ENCODE measurements at regions not wholly inside any gene's neighbourhood (a gene's known extent, or its start where the extent isn't known, plus 50 kb on each side); places are given as distances from the start of the nearest gene placed in this dataset.

- Histone ChIP-seq H3K27me3 (ENCODE audit: control insufficient read depth in 1 of 2, insufficient read depth in 2 of 2, low read length in 1 of 2) (no peaks in the 10 kb centered on the region), H3K4me1 (ENCODE audit: control insufficient read depth in 1 of 2, insufficient read depth in 2 of 2, low read length in 2 of 2) (no peaks in the 10 kb centered on the region), H3K9me3 (ENCODE audit: control insufficient read depth, low read length) (no peaks in the 10 kb centered on the region), H3K27ac (ENCODE audit: low read depth in 1 of 2, low read length in 2 of 2) (no peak overlapping the region), H3K36me3 (ENCODE audit: control insufficient read depth in 1 of 2, insufficient read depth in 2 of 2, low read length in 1 of 2) (no peaks in the 10 kb centered on the region), H3K4me3 (ENCODE audit: low read length in 2 of 2) (no peak overlapping the region)
- WGBS, 2 donors: 14 to 23% methylated on average over 6 of the region's 6 CpGs
- DNase-seq: no peak
- intact Hi-C loops (cut with DNase I): no loop called here
- no peak for ATAC-seq (ENCODE audit: low FRiP score)
Measured at GRCh38 chr5:160926428-160926827, 74.4 kb upstream of the ATP10B start.

GRCh38 chr5:160925281-160925680 lies 73.3 kb upstream of the ATP10B start:
- WGBS, 2 donors: 69 to 75% methylated on average over 6 of the region's 6 CpGs
- no peak overlapping the region for H3K4me3 ChIP-seq (ENCODE audit: low read length in 2 of 2)
- no peak for ATAC-seq (ENCODE audit: low FRiP score)
- no peaks in the 10 kb centered on the region for H3K36me3 ChIP-seq (ENCODE audit: control insufficient read depth in 1 of 2, insufficient read depth in 2 of 2, low read length in 1 of 2)
- no peaks in the 10 kb centered on the region for H3K9me3 ChIP-seq (ENCODE audit: control insufficient read depth, low read length)
- no peaks in the 10 kb centered on the region for H3K4me1 ChIP-seq (ENCODE audit: control insufficient read depth in 1 of 2, insufficient read depth in 2 of 2, low read length in 2 of 2)
- intact Hi-C loops (cut with DNase I): no loop called here
- no peak for DNase-seq
- no peak overlapping the region for H3K27ac ChIP-seq (ENCODE audit: low read depth in 1 of 2, low read length in 2 of 2)
- no peaks in the 10 kb centered on the region for H3K27me3 ChIP-seq (ENCODE audit: control insufficient read depth in 1 of 2, insufficient read depth in 2 of 2, low read length in 1 of 2)

GRCh38 chr5:160923936-160924710 lies 72.1 kb upstream of the ATP10B start:
- WGBS, 2 donors: 79 to 82% methylated on average over 6 of the region's 6 CpGs
- Histone ChIP-seq H3K27ac (ENCODE audit: low read depth in 1 of 2, low read length in 2 of 2) (no peak overlapping the region), H3K27me3 (ENCODE audit: control insufficient read depth in 1 of 2, insufficient read depth in 2 of 2, low read length in 1 of 2) (no peaks in the 10 kb centered on the region), H3K4me1 (ENCODE audit: control insufficient read depth in 1 of 2, insufficient read depth in 2 of 2, low read length in 2 of 2) (no peaks in the 10 kb centered on the region), H3K4me3 (ENCODE audit: low read length in 2 of 2) (no peak overlapping the region), H3K36me3 (ENCODE audit: control insufficient read depth in 1 of 2, insufficient read depth in 2 of 2, low read length in 1 of 2) (no peaks in the 10 kb centered on the region), H3K9me3 (ENCODE audit: control insufficient read depth, low read length) (no peaks in the 10 kb centered on the region)
- ATAC-seq (ENCODE audit: low FRiP score) (no peak), DNase-seq (no peak)
- intact Hi-C loops (cut with DNase I): no loop called here

- Histone ChIP-seq H3K4me3 (ENCODE audit: low read length in 2 of 2) (no peak overlapping the region), H3K27ac (ENCODE audit: low read depth in 1 of 2, low read length in 2 of 2) (no peak overlapping the region), H3K36me3 (ENCODE audit: control insufficient read depth in 1 of 2, insufficient read depth in 2 of 2, low read length in 1 of 2) (no peaks in the 10 kb centered on the region), H3K9me3 (ENCODE audit: control insufficient read depth, low read length) (no peaks in the 10 kb centered on the region), H3K4me1 (ENCODE audit: control insufficient read depth in 1 of 2, insufficient read depth in 2 of 2, low read length in 2 of 2) (no peaks in the 10 kb centered on the region), H3K27me3 (ENCODE audit: control insufficient read depth in 1 of 2, insufficient read depth in 2 of 2, low read length in 1 of 2) (no peaks in the 10 kb centered on the region)
- intact Hi-C loops (cut with DNase I): no loop called here
- 67 to 77% methylated on average over 7 of the region's 7 CpGs for WGBS, 2 donors
- ATAC-seq (ENCODE audit: low FRiP score): no peak
- no peak for DNase-seq
Measured at GRCh38 chr5:160923411-160923810, 71.4 kb upstream of the ATP10B start.

- ATAC-seq (ENCODE audit: low FRiP score) (no peak), DNase-seq (no peak)
- H3K27me3 ChIP-seq (ENCODE audit: control insufficient read depth in 1 of 2, insufficient read depth in 2 of 2, low read length in 1 of 2): no peaks in the 10 kb centered on the region
- intact Hi-C loops (cut with DNase I): no loop called here
- no peaks in the 10 kb centered on the region for H3K4me1 ChIP-seq (ENCODE audit: control insufficient read depth in 1 of 2, insufficient read depth in 2 of 2, low read length in 2 of 2)
- H3K27ac ChIP-seq (ENCODE audit: low read depth in 1 of 2, low read length in 2 of 2): no peak overlapping the region
- no peaks in the 10 kb centered on the region for H3K36me3 ChIP-seq (ENCODE audit: control insufficient read depth in 1 of 2, insufficient read depth in 2 of 2, low read length in 1 of 2)
- WGBS, 2 donors: 82 to 84% methylated on average over 2 of the region's 2 CpGs
- H3K4me3 ChIP-seq (ENCODE audit: low read length in 2 of 2): no peak overlapping the region
- H3K9me3 ChIP-seq (ENCODE audit: control insufficient read depth, low read length): peaks cover 1% of the 10 kb centered on the region
Measured at GRCh38 chr5:160922311-160922710, 70.3 kb upstream of the ATP10B start.

- intact Hi-C loops (cut with DNase I): no loop called here
- H3K27ac ChIP-seq (ENCODE audit: low read depth in 1 of 2, low read length in 2 of 2): no peak overlapping the region
- H3K4me1 ChIP-seq (ENCODE audit: control insufficient read depth in 1 of 2, insufficient read depth in 2 of 2, low read length in 2 of 2): no peaks in the 10 kb centered on the region
- no peak overlapping the region for H3K4me3 ChIP-seq (ENCODE audit: low read length in 2 of 2)
- no peaks in the 10 kb centered on the region for H3K36me3 ChIP-seq (ENCODE audit: control insufficient read depth in 1 of 2, insufficient read depth in 2 of 2, low read length in 1 of 2)
- ATAC-seq (ENCODE audit: low FRiP score): no peak
- peaks cover 1% of the 10 kb centered on the region for H3K9me3 ChIP-seq (ENCODE audit: control insufficient read depth, low read length)
- 87 to 91% methylated on average over 4 of the region's 4 CpGs for WGBS, 2 donors
- no peak for DNase-seq
- H3K27me3 ChIP-seq (ENCODE audit: control insufficient read depth in 1 of 2, insufficient read depth in 2 of 2, low read length in 1 of 2): no peaks in the 10 kb centered on the region
Measured at GRCh38 chr5:160921423-160922285, 69.6 kb upstream of the ATP10B start.

- Histone ChIP-seq H3K9me3 (ENCODE audit: control insufficient read depth, low read length) (peaks cover 1% of the 10 kb centered on the region), H3K4me1 (ENCODE audit: control insufficient read depth in 1 of 2, insufficient read depth in 2 of 2, low read length in 2 of 2) (no peaks in the 10 kb centered on the region), H3K4me3 (ENCODE audit: low read length in 2 of 2) (no peak overlapping the region), H3K36me3 (ENCODE audit: control insufficient read depth in 1 of 2, insufficient read depth in 2 of 2, low read length in 1 of 2) (no peaks in the 10 kb centered on the region), H3K27me3 (ENCODE audit: control insufficient read depth in 1 of 2, insufficient read depth in 2 of 2, low read length in 1 of 2) (no peaks in the 10 kb centered on the region), H3K27ac (ENCODE audit: low read depth in 1 of 2, low read length in 2 of 2) (no peak overlapping the region)
- ATAC-seq (ENCODE audit: low FRiP score): no peak
- no peak for DNase-seq
- intact Hi-C loops (cut with DNase I): no loop called here
- 79 to 80% methylated on average over 8 of the region's 8 CpGs for WGBS, 2 donors
Measured at GRCh38 chr5:160919626-160920025, 67.6 kb upstream of the ATP10B start.

GRCh38 chr5:160918386-160918785 lies 66.4 kb upstream of the ATP10B start:
- intact Hi-C loops (cut with DNase I): no loop called here
- ATAC-seq (ENCODE audit: low FRiP score) (no peak), DNase-seq (no peak)
- H3K4me1 ChIP-seq (ENCODE audit: control insufficient read depth in 1 of 2, insufficient read depth in 2 of 2, low read length in 2 of 2): no peaks in the 10 kb centered on the region
- H3K9me3 ChIP-seq (ENCODE audit: control insufficient read depth, low read length): peaks cover 1% of the 10 kb centered on the region
- WGBS, 2 donors: 81 to 84% methylated on average over 2 of the region's 2 CpGs
- H3K27me3 ChIP-seq (ENCODE audit: control insufficient read depth in 1 of 2, insufficient read depth in 2 of 2, low read length in 1 of 2): no peaks in the 10 kb centered on the region
- H3K4me3 ChIP-seq (ENCODE audit: low read length in 2 of 2): no peak overlapping the region
- no peaks in the 10 kb centered on the region for H3K36me3 ChIP-seq (ENCODE audit: control insufficient read depth in 1 of 2, insufficient read depth in 2 of 2, low read length in 1 of 2)
- no peak overlapping the region for H3K27ac ChIP-seq (ENCODE audit: low read depth in 1 of 2, low read length in 2 of 2)

- H3K4me3 ChIP-seq (ENCODE audit: low read length in 2 of 2): no peak overlapping the region
- no peaks in the 10 kb centered on the region for H3K27me3 ChIP-seq (ENCODE audit: control insufficient read depth in 1 of 2, insufficient read depth in 2 of 2, low read length in 1 of 2)
- H3K9me3 ChIP-seq (ENCODE audit: control insufficient read depth, low read length): no peaks in the 10 kb centered on the region
- DNase-seq (no peak), ATAC-seq (ENCODE audit: low FRiP score) (no peak)
- 77 to 85% methylated on average over 3 of the region's 3 CpGs for WGBS, 2 donors
- intact Hi-C loops (cut with DNase I): no loop called here
- no peaks in the 10 kb centered on the region for H3K4me1 ChIP-seq (ENCODE audit: control insufficient read depth in 1 of 2, insufficient read depth in 2 of 2, low read length in 2 of 2)
- H3K36me3 ChIP-seq (ENCODE audit: control insufficient read depth in 1 of 2, insufficient read depth in 2 of 2, low read length in 1 of 2): no peaks in the 10 kb centered on the region
- H3K27ac ChIP-seq (ENCODE audit: low read depth in 1 of 2, low read length in 2 of 2): no peak overlapping the region
Measured at GRCh38 chr5:160906090-160906489, 54.1 kb upstream of the ATP10B start.
